Loucy (cell line): ENCODE measurements at regions not wholly inside any gene's neighbourhood (a gene's known extent, or its start where the extent isn't known, plus 50 kb on each side); places are given as distances from the start of the nearest gene placed in this dataset.

Experiments
- H2AFZ ChIP-seq: fragments of 200-600 bp; sonication (generic); 2 replicates; pipeline ENCODE4 v1.6.0; 2016; ENCODE audit warnings: antibody characterized with exemption, mild to moderate bottlenecking, low read length, moderate library complexity
- H3F3A ChIP-seq: fragments of 200-600 bp; 2 replicates; pipeline ENCODE4 v1.6.0; 2016; ENCODE audit warnings: antibody characterized with exemption, low read depth, mild to moderate bottlenecking
- H3K27me3 ChIP-seq: fragments of 200-600 bp; sonication (generic); 2 replicates; pipeline ENCODE4 v1.6.1; 2014; ENCODE audit warnings: low read length, mild to moderate bottlenecking; ENCODE audit not compliant: insufficient read depth, poor library complexity, severe bottlenecking
- H3K36me3 ChIP-seq: fragments of 200-600 bp; sonication (generic); 2 replicates; pipeline ENCODE4 v1.6.1; 2016; ENCODE audit warnings: low read length; ENCODE audit not compliant: insufficient read depth
- H3K4me1 ChIP-seq: fragments of 200-600 bp; sonication (generic); 2 replicates; pipeline ENCODE4 v1.5.1; 2014; ENCODE audit warnings: low read length, mild to moderate bottlenecking; ENCODE audit not compliant: insufficient read depth, poor library complexity, severe bottlenecking
- H3K4me2 ChIP-seq: fragments of 200-600 bp; sonication (generic); 2 replicates; pipeline ENCODE4 v1.6.0; 2014; ENCODE audit warnings: antibody characterized with exemption, low read length, low read depth, mild to moderate bottlenecking; ENCODE audit not compliant: poor library complexity, severe bottlenecking
- H3K4me3 ChIP-seq: fragments of 200-600 bp; sonication (generic); 2 replicates; pipeline ENCODE4 v1.5.1; 2014; ENCODE audit warnings: low read length, mild to moderate bottlenecking, mixed read lengths; ENCODE audit not compliant: poor library complexity, severe bottlenecking
- H3K79me2 ChIP-seq: fragments of 200-600 bp; sonication (generic); 2 replicates; pipeline ENCODE4 v1.6.1; 2014; ENCODE audit warnings: low read length; ENCODE audit not compliant: insufficient read depth
- H3K9ac ChIP-seq: fragments of 200-600 bp; sonication (generic); 2 replicates; pipeline ENCODE4 v1.6.0; 2014; ENCODE audit warnings: mild to moderate bottlenecking, low read depth, low read length, moderate library complexity; ENCODE audit not compliant: poor library complexity, severe bottlenecking
- H3K9me2 ChIP-seq: fragments of 200-600 bp; sonication (generic); replicated peaks from 2 replicates; pipeline ENCODE4 v1.6.1; 2016; ENCODE audit warnings: low read depth, low read length, mixed read lengths
- H3K9me3 ChIP-seq: fragments of 200-600 bp; sonication (generic); 2 replicates; pipeline ENCODE4 v1.6.1; 2014; ENCODE audit warnings: mild to moderate bottlenecking, antibody characterized with exemption, low read length, low read depth; ENCODE audit not compliant: insufficient read depth
- H4K20me1 ChIP-seq: fragments of 200-600 bp; sonication (generic); 2 replicates; pipeline ENCODE4 v1.6.0; 2014; ENCODE audit warnings: antibody characterized with exemption, low read length, mild to moderate bottlenecking; ENCODE audit not compliant: insufficient read depth, poor library complexity, severe bottlenecking
- CTCF ChIP-seq: fragments of 200-600 bp; sonication (generic); conservative IDR thresholded peaks from 2 replicates; pipeline ENCODE4 v1.5.1; 2014; ENCODE audit warnings: mild to moderate bottlenecking, antibody characterized with exemption, low read length
- EZH2phosphoT487 ChIP-seq: fragments of 200-600 bp; IDR thresholded peaks from 2 replicates; pipeline ENCODE4 v1.6.1; 2018; ENCODE audit warnings: antibody characterized with exemption, mild to moderate bottlenecking, moderate library complexity, borderline replicate concordance

- no peaks in the 10 kb centered on the region for H4K20me1 ChIP-seq
- no peaks in the 10 kb centered on the region for H3K79me2 ChIP-seq
- H3F3A ChIP-seq, result no peaks in the 10 kb centered on the region
- no peaks in the 10 kb centered on the region for H3K9me2 ChIP-seq
- no peak overlapping the region for H3K4me2 ChIP-seq
- H3K9ac ChIP-seq, result no peak overlapping the region
- no peaks in the 10 kb centered on the region for H3K4me1 ChIP-seq
- no peaks in the 10 kb centered on the region for H3K9me3 ChIP-seq
- no peaks in the 10 kb centered on the region for H3K36me3 ChIP-seq
- TF ChIP-seq EZH2phosphoT487 (no peak), CTCF (no peak)
- no peak overlapping the region for H2AFZ ChIP-seq
- H3K4me3 ChIP-seq, result no peak overlapping the region
- H3K27me3 ChIP-seq, result no peaks in the 10 kb centered on the region
These were observed 473.3 kb upstream of the PCDH15 start for GRCh38 chr10:55274367-55274766.

- Histone ChIP-seq H3F3A (no peaks in the 10 kb centered on the region), H3K36me3 (no peaks in the 10 kb centered on the region), H3K4me3 (no peak overlapping the region), H3K79me2 (no peaks in the 10 kb centered on the region), H4K20me1 (no peaks in the 10 kb centered on the region), H3K4me1 (no peaks in the 10 kb centered on the region), H3K9ac (no peak overlapping the region), H2AFZ (no peak overlapping the region), H3K9me3 (no peaks in the 10 kb centered on the region), H3K9me2 (no peaks in the 10 kb centered on the region), H3K27me3 (no peaks in the 10 kb centered on the region), H3K4me2 (no peak overlapping the region)
- no peak for TF ChIP-seq CTCF
These were observed 472.9 kb upstream of the PCDH15 start for GRCh38 chr10:55273946-55274345.

- H3K36me3 ChIP-seq, result no peaks in the 10 kb centered on the region
- no peaks in the 10 kb centered on the region for H4K20me1 ChIP-seq
- no peaks in the 10 kb centered on the region for H3F3A ChIP-seq
- H3K79me2 ChIP-seq, result no peaks in the 10 kb centered on the region
- H3K9me2 ChIP-seq, result no peaks in the 10 kb centered on the region
- no peak for TF ChIP-seq CTCF
- no peak for TF ChIP-seq EZH2phosphoT487
- no peak overlapping the region for H3K4me3 ChIP-seq
- H3K27me3 ChIP-seq, result no peaks in the 10 kb centered on the region
- H3K4me2 ChIP-seq, result no peak overlapping the region
- no peaks in the 10 kb centered on the region for H3K4me1 ChIP-seq
- H3K9ac ChIP-seq, result no peak overlapping the region
- H3K9me3 ChIP-seq, result no peaks in the 10 kb centered on the region
- no peak overlapping the region for H2AFZ ChIP-seq
These were observed 471.9 kb upstream of the PCDH15 start for GRCh38 chr10:55272886-55273285.
